ENCODE measurements at regions not wholly inside any gene's neighbourhood (a gene's known extent, or its start where the extent isn't known, plus 50 kb on each side); places are given as distances from the start of the nearest gene placed in this dataset.

GRCh38 chr3:40701016-40701588 lies 176.3 kb downstream of the ZNF621 start:
- no peak for DNase-seq (ENCODE audit: low spot score)

GRCh38 chr3:40704224-40704623 lies 179.5 kb downstream of the ZNF621 start:
- no peak for DNase-seq (ENCODE audit: low spot score)

- no peak for DNase-seq (ENCODE audit: low spot score)
Observed at GRCh38 chr3:40705663-40706062, 180.9 kb downstream of the ZNF621 start.

GRCh38 chr3:40713306-40713705 lies 188.5 kb downstream of the ZNF621 start:
- no peak for DNase-seq (ENCODE audit: low spot score)

GRCh38 chr3:40713795-40714194 lies 189.0 kb downstream of the ZNF621 start:
- DNase-seq (ENCODE audit: low spot score): no peak

- DNase-seq (ENCODE audit: low spot score): no peak
Observed at GRCh38 chr3:40714771-40715345, 190.1 kb downstream of the ZNF621 start.

- no peak for DNase-seq (ENCODE audit: low spot score)
Observed at GRCh38 chr3:40715551-40715950, 190.8 kb downstream of the ZNF621 start.

- no peak for DNase-seq (ENCODE audit: low spot score)
Observed at GRCh38 chr3:40717471-40717870, 192.7 kb downstream of the ZNF621 start.

GRCh38 chr3:40718209-40718608 lies 193.4 kb downstream of the ZNF621 start:
- DNase-seq (ENCODE audit: low spot score): no peak

GRCh38 chr3:40718681-40719080 lies 193.9 kb downstream of the ZNF621 start:
- no peak for DNase-seq (ENCODE audit: low spot score)

- DNase-seq (ENCODE audit: low spot score): no peak
Observed at GRCh38 chr3:40719660-40720287, 195.0 kb downstream of the ZNF621 start.

GRCh38 chr3:40720341-40720740 lies 195.6 kb downstream of the ZNF621 start:
- no peak for DNase-seq (ENCODE audit: low spot score)

- DNase-seq (ENCODE audit: low spot score): no peak
Observed at GRCh38 chr3:40720863-40721262, 196.1 kb downstream of the ZNF621 start.

- no peak for DNase-seq (ENCODE audit: low spot score)
Observed at GRCh38 chr3:40723083-40723660, 198.4 kb downstream of the ZNF621 start.

GRCh38 chr3:40725031-40725430 lies 200.3 kb downstream of the ZNF621 start:
- no peak for DNase-seq (ENCODE audit: low spot score)

- DNase-seq (ENCODE audit: low spot score): no peak
Observed at GRCh38 chr3:40731445-40731844, 206.7 kb downstream of the ZNF621 start.

- DNase-seq (ENCODE audit: low spot score): no peak
Observed at GRCh38 chr3:40736943-40737342, 212.2 kb downstream of the ZNF621 start.

GRCh38 chr3:40737343-40737742 lies 212.6 kb downstream of the ZNF621 start:
- DNase-seq (ENCODE audit: low spot score): no peak

GRCh38 chr3:40739971-40740370 lies 215.2 kb downstream of the ZNF621 start:
- no peak for DNase-seq (ENCODE audit: low spot score)

- DNase-seq (ENCODE audit: low spot score): no peak
Observed at GRCh38 chr3:40741729-40742128, 217.0 kb downstream of the ZNF621 start.

- no peak for DNase-seq (ENCODE audit: low spot score)
Observed at GRCh38 chr3:40745381-40746106, 220.8 kb downstream of the ZNF621 start.

GRCh38 chr3:40751666-40752065 lies 226.9 kb downstream of the ZNF621 start:
- no peak for DNase-seq (ENCODE audit: low spot score)

GRCh38 chr3:40752492-40752891 lies 227.7 kb downstream of the ZNF621 start:
- DNase-seq (ENCODE audit: low spot score): no peak

Measured in CD4-positive, alpha-beta T cell treated with Interleukin-6 at 100 ng/mL for 8 hours (primary cell).